Heart left ventricle (tissue), 16 donors: ENCODE measurements at regions not wholly inside any gene's neighbourhood (a gene's known extent, or its start where the extent isn't known, plus 50 kb on each side); places are given as distances from the start of the nearest gene placed in this dataset.

Source experiments
- ATAC-seq, 4 donors: fragments of 200-7000 bp; cut with Tn5 transposase; one replicate each; pipeline ENCODE4 v1.9.1; 2020 to 2022; ENCODE audit warnings: moderate library complexity in 4 of 4, mild to moderate bottlenecking in 3 of 4, moderate number of reproducible peaks in 1 of 4
- DNase-seq, 5 donors: peaks; one replicate each; pipeline ENCODE4 v3.0.0-alpha.2; 2020
- H3K27ac ChIP-seq, 12 donors: fragments of 200-600 bp; sonication (generic) in 4 of 12; one replicate each; pipeline versions ENCODE4 v1.5.0 to v1.8.0; 2016 to 2022; ENCODE audit warnings: mild to moderate bottlenecking in 2 of 12
- H3K27me3 ChIP-seq, 9 donors: fragments of 200-600 bp; sonication (generic) in 2 of 9; one replicate each; pipeline versions ENCODE4 v1.5.1 to v1.8.0; 2016 to 2022; ENCODE audit warnings: mild to moderate bottlenecking in 3 of 9
- H3K36me3 ChIP-seq, 9 donors: fragments of 200-600 bp; sonication (generic) in 2 of 9; one replicate each; pipeline versions ENCODE4 v1.5.0 to v1.8.0; 2018 to 2022; ENCODE audit warnings: mild to moderate bottlenecking in 2 of 9
- H3K4me1 ChIP-seq, 12 donors: fragments of 200-600 bp; sonication (generic) in 4 of 12; one replicate each; pipeline versions ENCODE4 v1.5.0 to v1.8.0; 2016 to 2022; ENCODE audit warnings: mild to moderate bottlenecking in 3 of 12
- H3K4me3 ChIP-seq, 12 donors: fragments of 200-600 bp; sonication (generic) in 4 of 12; one replicate each; pipeline versions ENCODE4 v1.5.0 to v1.8.0; 2017 to 2022; ENCODE audit warnings: mild to moderate bottlenecking in 9 of 12, moderate library complexity in 4 of 12
- H3K9me3 ChIP-seq, 12 donors: fragments of 200-600 bp; sonication (generic) in 4 of 12; one replicate each; pipeline versions ENCODE4 v1.5.0 to v1.8.0; 2016 to 2022; ENCODE audit warnings: mild to moderate bottlenecking in 1 of 12
- POLR2A ChIP-seq, 2 donors: fragments of 450-650 bp; IDR thresholded peaks; one replicate each; pipeline ENCODE4 v1.6.1; 2017; ENCODE audit warnings: antibody characterized with exemption in 2 of 2, mild to moderate bottlenecking in 2 of 2, moderate library complexity in 2 of 2
- WGBS, 4 donors: extraction: QIAGEN DNeasy Blood & Tissue Kit in 2 of 4; methylation state at CpG; one replicate each; pipeline versions ENCODE4 v1.1.5 to v1.1.7; 2013 to 2018; 5-methylcytosine and 5-hydroxymethylcytosine counted together
- intact Hi-C, 10 donors: fragments of 100-400 bp; cut with DNase I; formaldehyde crosslinking; loops; one replicate each; pipeline versions ENCODE4 v1.11.1 to v1.14.2; 2022
- TF ChIP-seq, protein P1 (sequence below), 12 donors: fragments of 200-600 bp; sonication (generic) in 4 of 12; IDR thresholded peaks; one replicate each; pipeline versions ENCODE4 v1.5.0 to v1.8.0; 2018 to 2022; ENCODE audit warnings: antibody characterized with exemption in 12 of 12, mild to moderate bottlenecking in 5 of 12
- donor health status: ischemic (EF 13 %, LVEDD 7.1; RV severe dilation, severe dysfunction).
- donor health status: healthy with polysubstance abuse.
- donor health status: DM: no; HTN: yes; CAD: no.
- donor health status: DM: no; HTN: no; CAD: no.
- donor health status: ischemic (EF 25% LVEDD 6.9; RV normal size, moderate dysfunction).
- donor health status: ischemic (EF 25% LVEDD 5.7; RV mildly dilated, moderate dysfunction).
- donor health status: healthy.
- donor health status: DM: yes; HTN: yes; CAD: no.
- donor health status: ischemic (EF 35%, LVEDD 5.7; RV mildly dilated, moderate dysfunction).
- donor health status: nonischemic (EF 11% LVEDD 7.7; RV severe dilation, severe dysfunction).
- donor health status: DM: yes; HTN: yes; CAD: no.
- donor health status: PGD.
- donor health status: ischemic (EF 29% LVEDD 5.4; RV normal size, mild dysfunction).
- donor health status: nonischemic (EF 23%, LVEDD 6.1; RV moderate dilation, normal function).

GRCh38 chr12:59999291-59999690 is 403.5 kb downstream of the SLC16A7 start:
- Histone ChIP-seq H3K4me1 (no peaks in the 10 kb centered on the region), H3K4me3 (no peak overlapping the region), H3K27ac (no peak overlapping the region), H3K36me3 (no peaks in the 10 kb centered on the region), H3K9me3 (peaks cover 0 to 6% (median 0%) of the 10 kb centered on the region in 12 donors), H3K27me3 (no peaks in the 10 kb centered on the region)
- ATAC-seq (no peak), DNase-seq (no peak)
- WGBS, 4 donors = 73 to 88% (median 85%) methylated on average over 4 of the region's 4 CpGs
- TF ChIP-seq POLR2A (IDR thresholded peaks at IDR 0.05) = no peak
- TF ChIP-seq, protein P1, sequence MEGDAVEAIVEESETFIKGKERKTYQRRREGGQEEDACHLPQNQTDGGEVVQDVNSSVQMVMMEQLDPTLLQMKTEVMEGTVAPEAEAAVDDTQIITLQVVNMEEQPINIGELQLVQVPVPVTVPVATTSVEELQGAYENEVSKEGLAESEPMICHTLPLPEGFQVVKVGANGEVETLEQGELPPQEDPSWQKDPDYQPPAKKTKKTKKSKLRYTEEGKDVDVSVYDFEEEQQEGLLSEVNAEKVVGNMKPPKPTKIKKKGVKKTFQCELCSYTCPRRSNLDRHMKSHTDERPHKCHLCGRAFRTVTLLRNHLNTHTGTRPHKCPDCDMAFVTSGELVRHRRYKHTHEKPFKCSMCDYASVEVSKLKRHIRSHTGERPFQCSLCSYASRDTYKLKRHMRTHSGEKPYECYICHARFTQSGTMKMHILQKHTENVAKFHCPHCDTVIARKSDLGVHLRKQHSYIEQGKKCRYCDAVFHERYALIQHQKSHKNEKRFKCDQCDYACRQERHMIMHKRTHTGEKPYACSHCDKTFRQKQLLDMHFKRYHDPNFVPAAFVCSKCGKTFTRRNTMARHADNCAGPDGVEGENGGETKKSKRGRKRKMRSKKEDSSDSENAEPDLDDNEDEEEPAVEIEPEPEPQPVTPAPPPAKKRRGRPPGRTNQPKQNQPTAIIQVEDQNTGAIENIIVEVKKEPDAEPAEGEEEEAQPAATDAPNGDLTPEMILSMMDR (IDR thresholded peaks at IDR 0.05) = no peak
- intact Hi-C loops = no loop called here

DNA sequence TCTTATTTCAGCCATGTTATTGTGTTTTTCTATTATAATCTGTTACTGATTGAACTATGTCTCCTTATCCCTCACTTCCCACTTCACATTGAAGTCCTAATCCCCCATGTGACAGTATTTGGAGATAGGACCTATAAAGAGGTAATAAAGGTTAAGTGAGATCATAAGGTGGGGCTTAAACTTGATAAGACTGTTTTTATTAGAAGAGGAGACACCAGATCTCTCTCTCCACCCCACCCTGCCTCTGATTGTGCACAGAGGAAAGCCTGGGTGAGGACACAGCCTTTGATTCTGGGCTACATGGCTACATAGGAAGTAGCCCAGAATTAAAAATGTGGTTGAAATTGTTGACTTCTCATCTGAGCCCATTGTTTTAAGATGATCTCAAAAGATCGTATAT is 414.7 kb downstream of the SLC16A7 start:
- no peak overlapping the region for H3K27ac ChIP-seq
- no peak overlapping the region for H3K4me3 ChIP-seq
- no peaks in the 10 kb centered on the region for H3K27me3 ChIP-seq
- intact Hi-C loops = no loop called here
- no peaks in the 10 kb centered on the region for H3K4me1 ChIP-seq
- 54 to 81% (median 73%) methylated on average over 1 of the region's 1 CpG for WGBS, 4 donors
- ATAC-seq = no peak
- no peak for TF ChIP-seq POLR2A (IDR thresholded peaks at IDR 0.05)
- TF ChIP-seq, protein P1 (IDR thresholded peaks at IDR 0.05) = no peak
- DNase-seq = no peak
- H3K9me3 ChIP-seq = no peaks in the 10 kb centered on the region
- no peaks in the 10 kb centered on the region for H3K36me3 ChIP-seq

DNA sequence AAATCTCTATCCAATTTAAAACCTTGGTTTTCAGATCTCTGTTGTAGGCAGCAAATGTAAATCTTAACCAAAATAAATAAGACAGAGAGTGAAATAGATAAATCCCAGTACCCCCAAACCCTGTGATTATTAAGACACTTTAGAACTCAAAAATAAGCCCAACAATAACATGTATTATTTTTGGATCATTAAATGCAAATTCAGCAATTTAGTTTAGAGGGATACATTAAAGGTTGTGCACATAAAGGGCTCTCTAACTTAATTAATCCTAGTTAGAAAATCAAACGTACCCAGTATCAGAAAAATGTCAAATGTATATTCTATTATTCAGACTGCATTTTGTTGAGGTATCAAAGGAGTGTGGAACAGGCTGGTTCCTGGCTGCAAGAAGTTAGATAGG is 416.8 kb downstream of the SLC16A7 start:
- 43 to 54% (median 49%) methylated on average over 1 of the region's 1 CpG for WGBS, 4 donors
- intact Hi-C loops = no loop called here
- no peaks in the 10 kb centered on the region for H3K4me1 ChIP-seq
- no peak for DNase-seq
- no peaks in the 10 kb centered on the region for H3K36me3 ChIP-seq
- ATAC-seq = no peak
- no peak for TF ChIP-seq POLR2A (IDR thresholded peaks at IDR 0.05)
- TF ChIP-seq, protein P1 (IDR thresholded peaks at IDR 0.05) = no peak
- H3K27me3 ChIP-seq = no peaks in the 10 kb centered on the region
- no peak overlapping the region for H3K27ac ChIP-seq
- no peak overlapping the region for H3K4me3 ChIP-seq
- H3K9me3 ChIP-seq = no peaks in the 10 kb centered on the region

DNA sequence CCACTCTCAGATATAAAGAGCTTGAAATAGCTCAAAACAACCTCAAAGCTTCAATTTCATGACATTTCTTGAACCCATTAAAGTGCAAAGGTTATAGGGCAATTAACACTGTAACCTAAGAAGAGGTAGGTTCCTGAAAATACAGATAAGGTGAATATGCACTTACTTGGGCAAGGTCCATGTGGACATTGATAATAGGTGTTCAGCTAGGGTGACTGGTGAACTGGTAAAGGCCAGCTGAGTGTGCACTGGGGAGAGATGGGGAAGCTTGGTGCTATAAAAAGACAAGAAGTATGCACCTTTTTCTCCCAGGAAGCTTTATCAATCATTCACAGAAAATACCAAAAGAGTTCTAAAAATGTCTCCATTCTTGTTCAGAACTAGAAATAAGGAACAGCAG is 418.6 kb downstream of the SLC16A7 start:
- Histone ChIP-seq H3K9me3 (no peaks in the 10 kb centered on the region), H3K36me3 (no peaks in the 10 kb centered on the region), H3K27me3 (no peaks in the 10 kb centered on the region), H3K27ac (no peak overlapping the region), H3K4me3 (no peak overlapping the region), H3K4me1 (no peaks in the 10 kb centered on the region)
- ATAC-seq (no peak), DNase-seq (no peak)
- TF ChIP-seq, protein P1 (IDR thresholded peaks at IDR 0.05) = no peak
- no peak for TF ChIP-seq POLR2A (IDR thresholded peaks at IDR 0.05)
- intact Hi-C loops = no loop called here
